HG03280 (cell line): ENCODE measurements at regions not wholly inside any gene's neighbourhood (a gene's known extent, or its start where the extent isn't known, plus 50 kb on each side); places are given as distances from the start of the nearest gene placed in this dataset.
"Not testable (repeated sequence)": the region's sequence is repeated elsewhere in the genome, so short reads cannot be mapped to it uniquely, and the experiment has no call there.

Source experiments
- ATAC-seq: cut with Tn5 transposase; IDR thresholded peaks from one replicate; pipeline ENCODE4 v1.9.1; 2021; ENCODE audit warnings: mild to moderate bottlenecking, moderate library complexity; ENCODE audit not compliant: unreplicated experiment

DNA sequence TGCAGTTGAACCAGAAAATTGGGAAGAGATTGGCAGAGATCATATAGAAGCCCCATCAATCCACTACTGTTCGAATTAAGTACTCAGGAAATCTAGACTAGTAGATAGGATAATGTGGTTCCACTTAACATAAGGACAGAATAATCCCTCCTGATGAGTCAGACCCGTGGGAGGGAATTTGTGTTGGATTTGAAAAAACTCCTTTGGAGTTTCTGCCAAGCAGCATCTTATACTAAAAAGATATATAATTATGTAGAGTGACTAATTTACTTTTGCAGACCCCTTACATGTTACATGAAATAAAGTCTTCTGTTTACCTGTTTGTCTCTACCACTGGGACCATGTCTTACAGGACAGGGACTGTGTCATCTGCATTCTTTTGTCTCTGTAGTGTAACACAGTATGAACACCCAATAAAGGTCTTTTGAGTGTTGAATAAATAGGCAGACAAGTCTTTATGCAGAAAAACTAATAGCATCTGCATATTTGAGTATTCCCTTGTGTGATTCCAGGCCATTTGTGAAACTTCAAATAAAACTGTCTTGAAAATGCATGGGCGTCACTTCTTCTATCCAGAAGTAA lies 122.6 kb upstream of the DNAJC10 start:
- ATAC-seq, result no peak

DNA sequence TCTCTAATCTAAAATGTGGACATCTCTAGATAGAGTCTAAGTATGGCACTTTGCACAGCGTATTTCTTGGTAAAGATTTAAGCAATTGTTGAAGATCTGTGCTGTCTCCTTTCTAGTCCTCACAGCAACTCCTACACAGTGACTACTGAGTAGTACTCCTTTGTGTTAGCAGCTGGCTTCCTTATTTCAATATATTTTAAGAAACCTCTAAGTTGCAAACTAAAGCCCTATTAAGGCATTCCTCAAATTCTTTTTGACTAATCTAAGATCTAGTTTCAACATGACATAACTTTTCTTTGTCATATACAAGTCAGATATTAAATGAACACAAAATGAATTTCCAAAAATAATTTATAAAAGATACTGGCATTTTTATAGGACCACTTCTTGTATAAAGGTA lies 121.8 kb upstream of the DNAJC10 start:
- ATAC-seq, result no peak

DNA sequence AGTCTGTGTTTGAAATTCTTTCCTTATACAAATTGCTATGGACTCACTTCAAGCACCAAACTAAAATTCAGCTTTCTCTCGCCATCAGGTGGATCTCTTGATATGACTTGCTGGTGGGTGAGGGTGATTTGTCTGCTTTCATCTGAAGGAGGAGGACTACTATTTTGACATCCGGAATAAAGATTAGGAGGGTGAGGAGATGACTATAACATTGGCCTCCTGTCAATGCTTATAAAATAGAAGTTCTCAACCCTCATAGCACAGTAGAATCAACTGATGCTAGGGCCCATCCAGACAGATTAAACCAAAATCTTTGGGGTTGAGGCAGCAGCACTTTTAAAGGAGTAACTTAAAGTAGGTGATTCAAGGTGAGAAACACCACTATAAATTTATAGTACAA lies 120.4 kb upstream of the DNAJC10 start:
- no peak for ATAC-seq

DNA sequence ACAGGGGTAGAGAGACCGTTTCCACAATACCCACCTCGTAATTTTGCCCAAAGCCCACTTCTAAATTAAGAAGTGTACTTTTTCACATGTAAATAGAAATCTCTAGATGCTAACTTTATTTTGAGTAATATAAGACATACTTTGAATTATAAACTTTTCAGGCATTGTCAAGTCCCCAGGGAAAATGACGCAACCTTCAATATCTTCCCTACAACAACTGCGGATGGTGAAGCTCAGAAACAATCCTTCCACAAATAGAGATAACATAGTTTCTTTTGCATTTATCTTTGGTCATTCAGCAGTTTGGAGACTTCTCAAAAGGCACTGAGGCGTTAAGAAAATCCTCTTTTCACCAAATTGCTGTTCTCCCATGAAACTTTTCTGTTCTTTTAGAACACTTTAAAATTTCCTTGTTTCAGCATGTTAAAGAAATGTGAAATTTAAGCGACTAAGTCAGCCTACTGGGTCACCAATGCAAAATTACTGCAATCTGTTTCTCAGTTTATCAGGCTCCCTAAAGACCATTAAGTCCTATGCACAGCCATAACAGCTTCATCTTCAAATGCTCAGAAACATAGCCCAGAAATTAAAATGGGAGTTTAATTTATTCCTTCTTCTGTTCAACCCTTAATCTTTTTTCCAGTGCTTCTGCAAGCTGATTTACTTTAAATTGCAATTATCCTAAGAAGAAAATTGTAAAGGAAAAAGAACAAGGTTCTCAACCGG lies 118.3 kb upstream of the DNAJC10 start:
- no peak for ATAC-seq

DNA sequence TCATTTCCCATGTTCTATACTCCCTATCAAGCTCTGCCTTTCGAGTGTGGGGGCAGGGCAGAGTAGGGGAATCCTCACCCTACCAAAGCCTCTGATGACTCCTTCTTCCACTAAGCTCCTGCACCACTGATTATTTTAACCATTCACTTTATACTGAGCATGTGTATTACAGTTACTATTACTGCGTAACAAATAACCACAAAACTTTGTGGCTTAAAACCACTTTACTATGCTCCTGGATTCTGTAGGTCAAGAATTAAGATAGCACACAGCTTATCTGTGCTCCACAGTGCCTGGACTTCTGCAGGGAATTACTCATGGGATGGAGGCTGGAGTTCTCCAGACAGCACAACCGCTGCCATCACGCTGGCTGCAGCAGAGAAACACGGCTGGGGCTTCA lies 117.4 kb upstream of the DNAJC10 start:
- ATAC-seq, result no peak

DNA sequence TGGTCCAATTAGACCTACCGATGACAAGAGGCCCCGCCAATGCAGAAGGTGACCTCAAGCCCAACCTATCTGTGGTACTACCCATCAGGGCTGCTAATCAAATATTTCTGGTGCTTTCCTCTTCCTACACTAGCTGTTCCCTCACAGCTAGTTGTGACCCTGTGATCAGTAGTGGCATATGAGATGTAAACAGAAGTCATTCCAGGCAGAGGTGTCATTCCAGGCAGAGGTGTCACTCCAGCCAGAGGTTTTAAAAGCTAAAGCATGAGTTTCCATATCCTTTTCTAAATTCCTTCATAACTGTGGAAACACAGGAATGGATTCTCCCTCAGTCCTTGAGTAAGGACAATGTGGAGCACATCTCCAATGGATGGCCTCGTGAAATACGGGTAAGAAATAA lies 110.9 kb upstream of the DNAJC10 start:
- ATAC-seq, result no peak

DNA sequence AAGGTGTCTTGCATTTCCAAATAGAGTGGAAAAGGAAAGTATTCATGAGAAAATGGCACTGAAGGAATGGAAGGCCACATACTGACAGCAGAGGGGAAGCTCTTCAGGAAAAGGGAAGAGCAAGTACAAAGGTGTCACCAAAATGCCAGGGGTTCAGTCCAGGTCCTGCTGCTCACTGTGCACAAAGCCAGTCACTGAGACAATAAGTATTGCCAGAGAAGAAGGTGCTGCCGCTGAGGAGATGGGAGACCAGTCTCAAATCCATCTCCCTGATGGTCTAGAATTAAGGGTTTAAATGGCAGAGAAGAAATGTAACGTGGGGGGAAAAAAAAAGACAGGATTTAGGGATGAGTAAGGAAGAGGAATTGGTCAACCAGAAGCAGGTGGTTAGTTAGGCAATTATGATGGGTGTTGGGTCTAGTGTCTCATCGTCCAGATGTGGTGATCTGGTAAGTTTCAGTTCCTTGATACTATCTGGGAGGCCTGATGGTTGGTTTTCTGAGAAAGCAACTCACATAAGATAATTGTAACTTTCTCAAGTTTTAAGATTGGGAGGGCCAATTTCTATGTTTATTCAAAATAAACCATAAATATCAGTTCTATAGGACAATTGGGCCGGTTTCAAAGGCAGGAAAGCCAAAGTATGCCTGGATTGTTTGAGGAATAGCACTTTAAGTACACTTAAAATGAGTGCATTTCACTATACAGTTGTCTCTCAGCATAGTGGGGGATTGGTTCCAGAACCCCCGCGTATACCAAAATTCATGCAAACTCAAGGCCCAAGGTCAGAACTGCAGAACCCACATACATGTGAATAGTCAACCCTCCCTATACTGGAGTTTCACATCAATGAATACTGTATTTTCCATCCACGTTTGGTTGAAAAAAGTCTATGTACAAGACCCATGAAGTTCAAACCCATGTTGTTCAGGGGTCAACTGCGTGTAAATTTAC lies 109.1 kb upstream of the DNAJC10 start:
- no peak for ATAC-seq

DNA sequence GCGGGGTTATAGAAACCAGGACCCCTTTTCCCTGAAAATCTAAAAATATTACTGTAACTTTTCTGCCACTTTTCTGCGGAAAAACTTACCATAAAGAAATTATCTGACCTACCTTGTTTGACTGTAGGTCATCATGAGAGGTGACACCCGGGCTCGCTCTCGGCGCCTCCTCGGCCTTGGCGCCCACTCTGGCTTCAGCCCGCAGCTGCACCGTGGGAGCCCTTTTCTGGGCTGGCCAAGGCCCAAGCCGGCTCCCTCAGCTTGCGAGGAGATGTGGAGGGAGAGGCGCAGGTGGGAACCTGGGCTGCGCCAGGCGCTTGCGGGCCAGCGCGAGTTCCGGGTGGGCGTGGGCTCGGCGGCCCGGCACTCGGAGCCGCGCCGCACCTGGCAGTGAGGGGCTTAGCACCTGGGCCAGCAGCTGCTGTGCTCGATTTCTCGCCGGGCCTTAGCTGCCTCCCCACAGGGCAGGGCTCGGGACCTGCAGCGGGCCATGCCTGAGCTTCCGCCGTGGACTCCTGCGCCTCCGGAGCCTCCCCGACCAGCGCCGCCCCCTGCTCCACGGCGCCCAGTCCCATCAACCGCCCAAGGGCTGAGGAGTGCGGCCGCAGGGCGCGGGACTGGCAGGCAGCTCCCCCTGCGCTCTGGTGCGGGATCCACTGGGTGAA lies 107.7 kb upstream of the DNAJC10 start:
- no peak for ATAC-seq

DNA sequence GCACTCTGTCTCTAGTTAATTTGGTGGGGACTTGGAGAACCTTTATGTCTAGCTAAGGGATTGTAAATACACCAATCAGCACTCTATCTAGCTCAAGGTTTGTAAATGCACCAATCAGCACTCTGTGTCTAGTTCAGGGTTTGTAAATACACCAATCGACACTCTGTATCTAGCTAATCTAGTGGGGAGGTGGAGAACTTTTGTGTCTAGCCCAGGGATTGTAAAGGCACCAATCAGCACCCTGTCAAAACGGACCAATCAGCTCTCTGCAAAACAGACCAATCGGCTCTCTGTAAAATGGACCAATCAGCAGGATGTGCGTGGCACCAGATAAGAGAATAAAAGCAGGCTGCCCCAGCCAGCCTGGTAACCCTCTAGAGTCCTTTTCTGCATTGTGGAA lies 107.1 kb upstream of the DNAJC10 start:
- not testable (repeated sequence) for ATAC-seq

DNA sequence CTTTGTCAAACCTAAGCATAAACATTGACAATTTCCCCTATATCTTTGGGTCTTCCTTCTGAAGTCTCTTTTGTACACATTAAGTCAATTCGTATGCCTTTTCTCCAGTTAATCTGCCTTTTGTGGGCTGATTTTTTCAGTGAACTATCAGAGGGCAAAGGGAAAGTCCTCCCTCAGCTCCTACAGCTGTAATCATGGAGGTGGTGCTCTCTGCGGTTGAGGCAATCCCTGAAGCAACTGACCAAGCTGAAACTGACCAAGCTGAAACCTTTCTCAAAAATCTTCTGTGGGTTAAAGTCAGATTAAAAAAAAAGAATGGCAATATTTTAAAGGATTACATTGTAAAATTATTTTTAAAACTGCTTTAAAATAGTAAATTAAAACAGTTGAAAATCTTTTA lies 105.8 kb upstream of the DNAJC10 start:
- no peak for ATAC-seq

DNA sequence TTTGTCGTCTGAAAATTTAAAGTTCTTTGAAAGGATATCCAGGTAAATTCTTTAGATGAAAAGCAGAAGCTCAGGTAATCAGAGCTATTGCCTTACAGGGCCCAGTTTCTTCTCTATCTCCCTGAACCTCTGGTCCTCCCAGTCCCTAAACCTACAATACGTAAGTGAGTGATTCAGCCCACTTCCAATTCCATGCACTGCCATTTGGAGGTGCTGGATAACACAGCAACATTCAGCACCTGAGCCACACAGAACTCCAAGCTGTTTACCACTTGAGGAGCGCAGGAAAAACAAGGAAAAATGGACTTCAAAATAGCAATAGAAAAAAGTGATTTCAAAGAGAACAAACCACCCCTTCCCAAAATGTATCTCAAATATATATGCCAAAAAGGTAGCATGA lies 105.0 kb upstream of the DNAJC10 start:
- ATAC-seq, result no peak

DNA sequence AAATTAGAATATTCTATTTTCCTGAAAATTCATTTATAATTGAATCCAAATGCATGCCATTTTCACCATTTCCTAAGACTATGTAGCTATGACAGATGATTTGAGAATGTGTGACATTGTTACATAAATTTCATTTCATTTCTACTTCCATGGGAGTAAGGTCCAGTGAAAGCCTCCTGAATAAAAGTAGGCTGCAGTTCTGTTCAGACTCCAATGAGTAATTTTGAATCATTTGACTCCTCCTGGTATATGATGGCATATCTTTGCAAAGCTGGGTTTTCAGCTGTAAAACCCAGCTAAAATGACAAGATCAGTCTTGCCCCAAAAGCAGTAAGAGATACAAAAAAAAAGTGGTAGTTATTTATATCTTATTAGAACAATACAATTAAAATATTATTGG lies 101.0 kb upstream of the DNAJC10 start:
- no peak for ATAC-seq

DNA sequence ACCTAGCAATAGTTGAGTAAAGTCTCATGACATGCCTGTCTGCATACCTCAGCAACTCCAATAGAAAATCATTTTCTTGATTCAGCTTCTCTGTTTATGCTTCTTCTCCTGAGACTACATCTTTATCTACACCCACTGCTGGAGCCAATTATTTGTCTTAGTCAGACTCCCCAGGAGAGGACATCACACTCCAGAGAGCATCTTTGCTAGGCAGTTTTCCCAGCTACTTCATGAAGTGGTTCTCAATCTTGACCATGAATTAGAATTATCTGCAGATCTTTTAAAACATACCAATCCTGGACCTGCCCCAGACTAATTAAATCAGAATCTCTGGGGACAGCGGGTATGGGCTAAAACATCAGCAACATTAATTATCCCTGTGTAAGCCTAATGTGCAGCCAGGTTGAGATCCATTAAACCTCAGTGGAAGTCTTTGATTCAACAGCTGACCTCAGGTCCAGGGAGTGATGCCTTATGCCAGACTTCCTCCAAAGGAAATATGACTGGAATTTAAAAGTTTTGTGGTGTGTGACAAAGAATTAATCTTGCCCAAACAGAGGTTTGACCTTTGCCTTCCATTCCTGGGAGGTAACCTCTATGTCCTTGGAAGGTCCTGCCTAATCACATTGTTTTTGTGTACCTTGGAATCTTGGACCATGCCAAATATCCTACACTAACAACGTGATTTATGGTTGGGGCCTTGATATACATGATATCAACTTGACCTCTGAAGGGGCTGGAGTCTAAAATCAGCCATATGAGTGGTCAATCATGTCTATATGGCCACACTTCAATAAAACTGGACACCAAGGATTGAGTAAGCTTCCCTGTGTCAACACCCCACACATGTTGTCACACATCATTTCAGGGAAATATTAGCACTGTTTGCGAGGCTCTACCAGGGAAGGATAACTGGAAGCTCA lies 99.3 kb upstream of the DNAJC10 start:
- ATAC-seq, result no peak

DNA sequence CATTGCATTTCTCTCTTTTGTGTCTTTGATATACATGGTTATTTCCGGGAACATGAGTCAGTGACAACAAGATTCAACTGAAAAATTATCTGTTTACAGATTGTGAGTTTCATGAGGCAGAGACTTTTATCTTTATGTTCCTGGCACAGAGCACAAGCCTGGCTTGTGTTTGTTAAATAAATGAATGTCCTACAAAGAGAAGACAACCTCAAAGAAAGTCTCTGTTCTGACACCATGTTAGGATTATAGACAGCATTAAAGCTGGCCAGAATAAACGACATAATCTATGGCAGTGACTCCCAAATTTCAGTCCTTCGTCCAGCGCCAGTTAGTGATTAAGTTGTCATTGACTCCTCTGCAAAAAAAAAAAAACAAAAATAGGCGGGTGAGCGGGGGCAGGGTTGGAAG lies 97.4 kb upstream of the DNAJC10 start:
- ATAC-seq, result no peak

DNA sequence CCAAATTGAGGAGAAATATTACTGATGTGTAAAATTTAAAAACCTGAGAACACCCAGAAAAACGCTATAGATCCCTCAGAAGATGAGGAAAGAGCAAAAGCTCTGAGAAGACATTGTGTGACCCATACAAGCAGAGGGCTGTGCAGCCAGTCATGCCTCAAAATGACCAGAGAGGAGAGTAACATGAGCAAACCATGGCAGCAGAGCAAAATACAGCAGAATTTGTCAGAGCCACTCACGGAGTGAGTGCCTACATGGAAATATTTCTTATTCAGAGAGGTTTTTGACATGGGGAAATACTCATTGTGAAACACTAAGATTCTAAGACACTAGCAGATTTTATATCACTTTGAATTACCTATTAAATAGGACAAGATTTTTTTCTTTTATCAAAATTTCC lies 96.8 kb upstream of the DNAJC10 start:
- ATAC-seq, result no peak

DNA sequence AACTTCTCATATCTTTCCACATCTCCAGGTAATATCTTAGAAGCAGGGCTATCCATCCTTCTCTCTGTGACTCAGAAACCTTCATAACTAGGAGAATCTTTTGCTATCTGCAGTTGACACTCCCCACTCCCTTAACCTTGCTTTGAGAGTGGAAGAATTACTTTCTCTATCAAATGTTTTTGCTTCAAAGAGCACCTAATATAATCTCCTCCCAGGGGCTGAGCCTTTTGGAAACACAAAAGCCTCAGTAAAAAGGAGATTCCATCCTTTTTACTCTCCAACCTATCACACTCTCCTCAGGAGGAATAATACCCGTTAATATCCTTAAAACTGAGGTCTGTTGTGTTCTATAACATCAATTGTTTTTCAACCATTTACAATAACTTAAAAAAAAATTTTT lies 94.9 kb upstream of the DNAJC10 start:
- ATAC-seq, result no peak

DNA sequence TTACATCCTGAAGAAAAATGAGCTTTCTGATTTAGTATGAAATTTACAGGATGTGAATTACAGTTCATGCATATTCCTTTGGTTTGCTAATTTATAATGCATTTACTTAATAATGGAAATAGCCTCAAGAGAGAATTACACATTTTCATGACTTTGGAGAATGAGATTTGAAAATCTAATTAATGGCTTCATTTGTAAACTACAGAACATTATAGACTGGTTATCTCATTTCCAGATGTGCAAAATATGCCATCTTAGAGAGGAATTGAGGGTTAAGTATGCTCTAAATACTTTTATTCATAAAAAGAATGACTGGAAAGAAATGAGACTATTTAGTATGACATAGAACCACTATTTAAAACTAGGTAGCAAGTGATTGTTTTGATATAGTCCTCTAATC lies 94.2 kb upstream of the DNAJC10 start:
- no peak for ATAC-seq

DNA sequence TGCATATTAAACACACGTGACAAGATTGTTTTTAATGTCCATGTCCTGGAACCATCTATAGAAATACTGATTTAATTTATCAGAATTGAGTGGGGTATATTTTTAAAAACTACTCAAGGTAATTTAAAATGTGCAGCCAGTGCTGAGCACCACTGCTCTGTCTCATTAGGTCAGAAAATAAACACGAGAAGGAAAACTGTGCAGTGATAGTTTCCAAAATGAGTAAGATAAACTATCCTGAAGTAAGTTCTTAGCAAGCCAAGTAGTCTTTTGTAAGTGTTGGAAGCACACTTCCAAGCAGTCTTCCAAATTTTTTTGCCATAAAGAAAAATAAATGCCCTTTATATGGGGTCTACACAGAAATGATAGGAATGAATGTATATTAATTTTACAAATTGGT lies 93.8 kb upstream of the DNAJC10 start:
- ATAC-seq, result no peak

DNA sequence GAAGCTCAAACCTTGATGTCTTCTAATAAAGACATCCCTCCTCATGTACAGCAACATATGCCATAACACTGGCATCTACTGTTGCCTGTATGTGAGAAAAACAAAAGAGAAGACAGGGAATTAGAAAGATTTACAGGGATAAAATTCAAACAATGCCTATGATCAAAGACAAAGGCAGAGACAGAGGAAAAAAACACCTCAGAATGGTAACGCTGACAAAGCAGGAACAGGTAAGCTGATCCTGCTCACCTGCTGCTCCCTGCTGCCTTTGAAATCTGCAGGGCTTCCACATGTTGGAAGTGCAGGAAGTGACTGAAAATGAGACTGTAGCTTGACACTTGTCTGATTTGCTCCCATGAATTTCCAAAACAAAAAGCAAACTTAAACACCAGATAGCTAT lies 90.2 kb upstream of the DNAJC10 start:
- no peak for ATAC-seq

DNA sequence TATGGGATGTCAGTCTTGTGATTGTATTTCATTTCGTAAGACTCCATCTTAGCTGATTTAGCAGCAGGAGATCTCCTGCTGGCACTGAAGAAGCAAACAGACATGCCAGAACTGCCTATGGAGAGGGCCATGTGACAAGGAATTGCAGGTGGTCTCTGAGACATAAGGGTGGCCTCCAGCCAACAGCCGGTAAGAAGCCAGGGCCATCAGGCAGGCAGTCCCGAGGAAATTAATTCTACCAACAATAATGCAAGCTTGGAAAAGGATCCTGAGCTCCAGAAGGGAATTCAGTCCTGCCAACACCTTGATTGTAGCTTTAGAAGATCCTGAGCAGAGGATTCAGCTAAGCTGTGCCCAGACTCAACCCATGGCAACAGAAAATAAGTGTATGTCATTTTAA lies 87.1 kb upstream of the DNAJC10 start:
- no peak for ATAC-seq
